Gastrocnemius medialis (tissue), 4 donors: ENCODE measurements at regions not wholly inside any gene's neighbourhood (a gene's known extent, or its start where the extent isn't known, plus 50 kb on each side); places are given as distances from the start of the nearest gene placed in this dataset.

Source experiments
- CTCF ChIP-seq, 5 experiments: fragments of 450-650 bp in 3 of 5; fragments of 200-600 bp in 2 of 5; sonication (generic) in 2 of 5; IDR thresholded peaks in 4 of 5; conservative IDR thresholded peaks in 1 of 5; 1 replicate in 4 of 5; 2 replicates in 1 of 5; pipeline ENCODE4 v1.5.1; 2016 to 2019; ENCODE audit warnings: antibody characterized with exemption in 5 of 5, mild to moderate bottlenecking in 3 of 5, moderate library complexity in 3 of 5
- POLR2A ChIP-seq, 2 donors: fragments of 450-650 bp; IDR thresholded peaks; one replicate each; pipeline ENCODE4 v1.6.1; 2017; ENCODE audit warnings: antibody characterized with exemption in 2 of 2, mild to moderate bottlenecking in 2 of 2, moderate library complexity in 2 of 2

- no peak for TF ChIP-seq POLR2A (IDR thresholded peaks at IDR 0.05)
- no peak for TF ChIP-seq CTCF (IDR thresholded peaks at IDR 0.05 in 4 of 5, conservative IDR thresholded peaks at IDR 0.05 in 1 of 5)
These were observed 532.2 kb upstream of the STEAP1 start for GRCh38 chr7:89621925-89622641.
